ENCODE measurements at regions not wholly inside any gene's neighbourhood (a gene's known extent, or its start where the extent isn't known, plus 50 kb on each side); places are given as distances from the start of the nearest gene placed in this dataset.
A peak's percentile ranks its signal among the peaks of the same experiment; 100 is the strongest.

- TF ChIP-seq CTCF (IDR thresholded peaks at IDR 0.05; ENCODE audit: extremely low read depth, low read depth, low read length) = no peak
- H3K27me3 ChIP-seq (ENCODE audit: insufficient read depth, low read length) = peaks cover 9% of the 10 kb centered on the region
- no peak for DNase-seq (ENCODE audit: insufficient read length, low spot score, missing footprints)
- H3K4me2 ChIP-seq (ENCODE audit: insufficient read depth, low read length) = no peak overlapping the region
- H3K27ac ChIP-seq (ENCODE audit: low read depth, low read length) = no peak overlapping the region
- no peaks in the 10 kb centered on the region for H3K79me2 ChIP-seq (ENCODE audit: insufficient read depth, low read length)
- no peaks in the 10 kb centered on the region for H3K36me3 ChIP-seq (ENCODE audit: insufficient read depth, low read length)
- no peak overlapping the region for H3K4me3 ChIP-seq (ENCODE audit: insufficient read depth, low read length)
- no peaks in the 10 kb centered on the region for H3K9me3 ChIP-seq (ENCODE audit: low read depth, low read length)
- H3K4me1 ChIP-seq (ENCODE audit: insufficient read depth, low read length) = peaks cover 4% of the 10 kb centered on the region
- H4K20me1 ChIP-seq (ENCODE audit: insufficient read depth, low read length) = no peaks in the 10 kb centered on the region
- no peak overlapping the region for H2AFZ ChIP-seq (ENCODE audit: low read length)
These were observed 63.8 kb downstream of the MRPL46 start for GRCh38 chr15:88403351-88403791.

- Histone ChIP-seq H3K4me3 (ENCODE audit: insufficient read depth, low read length) (no peak overlapping the region), H3K27me3 (ENCODE audit: insufficient read depth, low read length) (peaks cover 9% of the 10 kb centered on the region), H3K4me2 (ENCODE audit: insufficient read depth, low read length) (peak overlapping the region; percentile 25), H3K4me1 (ENCODE audit: insufficient read depth, low read length) (peaks cover 4% of the 10 kb centered on the region), H3K36me3 (ENCODE audit: insufficient read depth, low read length) (no peaks in the 10 kb centered on the region), H2AFZ (ENCODE audit: low read length) (peak overlapping the region; percentile 29), H3K27ac (ENCODE audit: low read depth, low read length) (no peak overlapping the region), H3K79me2 (ENCODE audit: insufficient read depth, low read length) (no peaks in the 10 kb centered on the region), H3K9me3 (ENCODE audit: low read depth, low read length) (no peaks in the 10 kb centered on the region), H4K20me1 (ENCODE audit: insufficient read depth, low read length) (no peaks in the 10 kb centered on the region)
- DNase-seq (ENCODE audit: insufficient read length, low spot score, missing footprints) = no peak
- no peak for TF ChIP-seq CTCF (IDR thresholded peaks at IDR 0.05; ENCODE audit: extremely low read depth, low read depth, low read length)
These were observed 65.1 kb downstream of the MRPL46 start for GRCh38 chr15:88401996-88402656.

- peaks cover 4% of the 10 kb centered on the region for H3K4me1 ChIP-seq (ENCODE audit: insufficient read depth, low read length)
- no peak for TF ChIP-seq CTCF (IDR thresholded peaks at IDR 0.05; ENCODE audit: extremely low read depth, low read depth, low read length)
- H3K36me3 ChIP-seq (ENCODE audit: insufficient read depth, low read length) = no peaks in the 10 kb centered on the region
- H3K9me3 ChIP-seq (ENCODE audit: low read depth, low read length) = no peaks in the 10 kb centered on the region
- H4K20me1 ChIP-seq (ENCODE audit: insufficient read depth, low read length) = no peaks in the 10 kb centered on the region
- no peak overlapping the region for H3K4me2 ChIP-seq (ENCODE audit: insufficient read depth, low read length)
- H3K4me3 ChIP-seq (ENCODE audit: insufficient read depth, low read length) = no peak overlapping the region
- no peaks in the 10 kb centered on the region for H3K79me2 ChIP-seq (ENCODE audit: insufficient read depth, low read length)
- DNase-seq (ENCODE audit: insufficient read length, low spot score, missing footprints) = no peak
- peak overlapping the region; percentile 29 for H2AFZ ChIP-seq (ENCODE audit: low read length)
- H3K27me3 ChIP-seq (ENCODE audit: insufficient read depth, low read length) = peaks cover 9% of the 10 kb centered on the region
- H3K27ac ChIP-seq (ENCODE audit: low read depth, low read length) = no peak overlapping the region
These were observed 65.8 kb downstream of the MRPL46 start for GRCh38 chr15:88401251-88401995.

DNA sequence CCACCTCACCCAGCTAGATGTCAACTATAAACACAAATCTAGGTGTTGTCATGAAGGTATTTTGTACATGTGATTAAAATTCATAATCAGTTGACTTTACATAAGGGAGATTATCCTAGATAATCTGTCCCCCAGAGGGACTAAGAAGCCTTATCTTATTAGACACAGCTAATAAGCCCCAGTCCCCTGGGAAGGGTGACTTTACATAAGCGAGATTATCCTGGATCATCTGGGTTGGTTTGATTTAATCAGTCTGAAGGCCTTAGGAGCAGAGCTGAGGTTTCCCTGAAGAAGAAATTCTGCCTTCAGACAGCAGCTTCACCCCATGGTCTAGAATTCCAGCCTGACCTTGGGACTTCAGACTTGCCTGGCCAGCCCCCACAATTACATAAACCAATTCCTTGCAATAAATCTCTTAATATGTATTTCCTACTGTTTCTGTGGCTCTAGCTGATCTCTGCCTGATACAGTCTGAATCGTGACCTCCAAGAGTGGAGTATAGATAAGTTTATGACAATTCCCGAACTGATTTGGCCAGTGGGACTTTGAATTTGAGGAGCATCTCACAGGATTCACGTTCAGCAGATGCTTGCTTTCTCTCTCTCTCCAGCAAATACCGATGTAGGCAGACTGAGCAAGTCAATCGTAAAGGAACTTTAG, 66.5 kb downstream of the MRPL46 start:
- no peak overlapping the region for H3K27ac ChIP-seq (ENCODE audit: low read depth, low read length)
- H3K4me2 ChIP-seq (ENCODE audit: insufficient read depth, low read length) = no peak overlapping the region
- H3K27me3 ChIP-seq (ENCODE audit: insufficient read depth, low read length) = peaks cover 4% of the 10 kb centered on the region
- H4K20me1 ChIP-seq (ENCODE audit: insufficient read depth, low read length) = no peaks in the 10 kb centered on the region
- no peaks in the 10 kb centered on the region for H3K79me2 ChIP-seq (ENCODE audit: insufficient read depth, low read length)
- peaks cover 4% of the 10 kb centered on the region for H3K4me1 ChIP-seq (ENCODE audit: insufficient read depth, low read length)
- no peaks in the 10 kb centered on the region for H3K36me3 ChIP-seq (ENCODE audit: insufficient read depth, low read length)
- no peak for TF ChIP-seq CTCF (IDR thresholded peaks at IDR 0.05; ENCODE audit: extremely low read depth, low read depth, low read length)
- no peak overlapping the region for H3K4me3 ChIP-seq (ENCODE audit: insufficient read depth, low read length)
- H2AFZ ChIP-seq (ENCODE audit: low read length) = no peak overlapping the region
- no peaks in the 10 kb centered on the region for H3K9me3 ChIP-seq (ENCODE audit: low read depth, low read length)
- no peak for DNase-seq (ENCODE audit: insufficient read length, low spot score, missing footprints)

All from osteoblast (primary cell).